GM20000 (cell line): ENCODE measurements at regions not wholly inside any gene's neighbourhood (a gene's known extent, or its start where the extent isn't known, plus 50 kb on each side); places are given as distances from the start of the nearest gene placed in this dataset.

ENCODE experiments used
- DNase-seq: peaks from one replicate; pipeline ENCODE4 v3.0.0; 2012; ENCODE audit warnings: low spot score
- TF ChIP-seq, protein P1 (sequence below): IDR thresholded peaks from 2 replicates; pipeline ENCODE4 v1.5.1; 2012; ENCODE audit warnings: mild to moderate bottlenecking, control low read depth; ENCODE audit errors: extremely low read depth, missing control alignments

DNA sequence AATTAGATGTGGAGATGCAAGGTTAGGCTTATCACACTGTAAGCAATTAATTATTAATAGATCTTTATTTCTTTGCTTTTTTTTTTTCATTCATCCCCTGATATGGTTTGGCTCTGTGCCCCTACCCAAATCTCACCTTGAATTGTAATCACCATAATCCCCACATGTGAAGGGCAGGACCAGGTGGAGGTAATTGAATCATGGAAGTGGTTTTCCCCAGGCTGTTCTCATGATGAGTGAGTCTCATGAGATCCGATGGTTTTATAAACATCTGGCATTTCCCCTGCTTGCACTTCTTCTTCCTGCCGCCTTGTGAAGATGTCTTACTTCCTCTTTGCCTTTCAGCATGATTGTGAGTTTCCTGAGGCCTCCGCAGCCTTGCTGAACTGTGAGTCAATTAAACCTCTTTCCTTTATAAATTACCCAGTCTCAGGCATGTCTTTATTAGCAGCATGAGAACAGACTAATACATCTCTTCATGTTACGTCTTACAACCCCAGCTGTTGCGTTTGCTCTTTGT lies 333.8 kb downstream of the CDH26 start:
- TF ChIP-seq, protein P1, sequence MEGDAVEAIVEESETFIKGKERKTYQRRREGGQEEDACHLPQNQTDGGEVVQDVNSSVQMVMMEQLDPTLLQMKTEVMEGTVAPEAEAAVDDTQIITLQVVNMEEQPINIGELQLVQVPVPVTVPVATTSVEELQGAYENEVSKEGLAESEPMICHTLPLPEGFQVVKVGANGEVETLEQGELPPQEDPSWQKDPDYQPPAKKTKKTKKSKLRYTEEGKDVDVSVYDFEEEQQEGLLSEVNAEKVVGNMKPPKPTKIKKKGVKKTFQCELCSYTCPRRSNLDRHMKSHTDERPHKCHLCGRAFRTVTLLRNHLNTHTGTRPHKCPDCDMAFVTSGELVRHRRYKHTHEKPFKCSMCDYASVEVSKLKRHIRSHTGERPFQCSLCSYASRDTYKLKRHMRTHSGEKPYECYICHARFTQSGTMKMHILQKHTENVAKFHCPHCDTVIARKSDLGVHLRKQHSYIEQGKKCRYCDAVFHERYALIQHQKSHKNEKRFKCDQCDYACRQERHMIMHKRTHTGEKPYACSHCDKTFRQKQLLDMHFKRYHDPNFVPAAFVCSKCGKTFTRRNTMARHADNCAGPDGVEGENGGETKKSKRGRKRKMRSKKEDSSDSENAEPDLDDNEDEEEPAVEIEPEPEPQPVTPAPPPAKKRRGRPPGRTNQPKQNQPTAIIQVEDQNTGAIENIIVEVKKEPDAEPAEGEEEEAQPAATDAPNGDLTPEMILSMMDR = no peak
- no peak for DNase-seq

DNA sequence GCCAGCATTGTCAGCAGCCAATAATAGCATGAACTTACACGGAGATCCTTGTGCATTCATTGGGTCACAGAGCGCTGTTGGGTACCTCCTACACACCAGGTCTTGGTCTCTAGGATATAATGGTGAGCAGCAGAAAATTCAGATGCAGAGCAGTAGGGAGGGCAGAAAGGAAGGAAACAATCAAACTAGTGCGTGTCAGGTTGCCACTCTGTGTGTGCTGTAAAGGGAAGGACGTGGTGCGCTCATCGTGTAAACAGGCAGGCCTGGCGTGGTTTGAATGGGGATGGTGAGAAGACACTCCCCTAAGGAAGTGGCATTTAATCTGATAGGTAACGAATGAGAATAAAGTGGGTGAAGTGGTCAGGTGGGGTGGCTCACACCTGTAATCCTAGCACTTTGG lies 336.4 kb downstream of the CDH26 start:
- TF ChIP-seq, protein P1 = no peak

DNA sequence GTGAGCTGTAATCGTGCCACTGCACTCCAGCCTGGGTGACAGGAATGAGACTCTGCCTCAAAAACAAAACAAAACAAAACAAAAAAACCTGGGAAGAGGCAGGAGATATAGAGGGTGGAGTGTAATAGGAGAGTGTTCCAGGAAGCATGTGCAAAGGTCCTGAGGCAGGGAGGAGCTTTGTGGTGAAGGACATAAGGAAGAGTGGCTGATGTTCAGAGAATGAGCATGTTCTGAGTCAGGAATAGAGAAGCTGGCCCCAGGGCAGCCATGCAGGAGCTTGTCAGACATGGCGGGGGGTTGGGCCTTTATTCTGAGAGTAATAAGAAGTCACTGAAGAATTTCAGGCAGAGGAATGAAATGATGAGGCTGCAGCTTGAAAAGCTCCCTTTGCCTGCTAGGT lies 337.0 kb downstream of the CDH26 start:
- TF ChIP-seq, protein P1 = no peak
- DNase-seq = no peak

More for the DNA sequence above, 336.4 kb downstream of the CDH26 start:
- no peak for DNase-seq

DNA sequence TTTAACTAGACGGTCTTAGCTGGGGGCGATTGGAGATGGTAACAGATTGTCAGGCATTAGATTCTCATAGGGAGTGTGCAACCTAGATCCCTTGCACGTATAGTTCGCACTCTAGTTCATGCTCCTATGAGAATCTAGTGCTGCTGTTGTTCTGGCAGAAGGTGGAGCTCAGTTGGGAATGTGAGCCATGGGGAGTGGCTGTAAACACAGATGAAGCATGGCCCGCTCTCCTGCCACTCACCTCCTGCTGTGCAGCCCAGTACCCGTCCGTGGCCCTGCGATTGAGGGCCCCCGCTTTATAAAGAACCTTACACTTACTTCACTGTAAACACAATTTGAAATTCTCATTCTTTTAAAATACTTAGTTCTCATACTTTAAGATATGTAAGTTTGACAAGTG lies 339.4 kb downstream of the CDH26 start:
- no peak for DNase-seq
- TF ChIP-seq, protein P1 = no peak

DNA sequence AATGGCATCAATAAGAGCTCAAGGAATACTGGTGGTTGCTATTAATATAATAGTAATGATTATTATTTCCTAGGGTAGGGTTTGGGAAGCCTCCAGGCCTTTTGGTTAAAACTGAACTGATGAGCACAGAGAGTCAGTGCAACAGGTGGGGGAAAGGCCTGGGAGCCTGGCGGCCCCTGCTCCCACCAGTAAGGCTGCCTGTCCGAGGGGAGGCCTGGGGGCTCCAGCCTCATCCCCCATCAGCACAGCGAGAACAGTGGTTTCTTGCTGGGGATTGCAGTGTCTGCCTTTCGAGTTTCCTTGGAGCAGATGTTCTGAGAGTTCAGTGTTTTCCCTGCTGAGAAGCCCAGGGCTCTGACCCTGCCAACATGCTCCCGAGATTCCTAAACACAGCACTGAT lies 340.4 kb downstream of the CDH26 start:
- TF ChIP-seq, protein P1 = no peak
- no peak for DNase-seq

DNA sequence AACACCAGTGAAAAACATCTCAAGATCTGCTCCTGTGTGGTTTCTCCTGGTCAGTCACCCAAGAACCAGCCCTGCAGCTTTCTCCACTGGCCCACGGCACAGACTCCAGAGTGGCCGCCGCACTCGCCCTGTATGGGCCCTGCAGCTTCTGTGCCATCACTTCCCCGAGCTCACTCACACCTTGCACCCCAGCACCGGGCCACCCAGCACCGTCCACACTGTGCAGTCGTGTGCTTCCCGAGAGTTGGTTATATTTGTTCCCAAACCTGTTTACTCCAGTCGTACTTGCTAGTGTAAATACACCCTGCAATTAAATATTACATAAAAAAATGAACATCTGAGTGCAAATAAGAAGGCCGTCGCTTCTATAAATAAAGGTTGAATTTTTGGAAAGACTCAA lies 341.7 kb downstream of the CDH26 start:
- DNase-seq = no peak
- TF ChIP-seq, protein P1 = no peak

DNA sequence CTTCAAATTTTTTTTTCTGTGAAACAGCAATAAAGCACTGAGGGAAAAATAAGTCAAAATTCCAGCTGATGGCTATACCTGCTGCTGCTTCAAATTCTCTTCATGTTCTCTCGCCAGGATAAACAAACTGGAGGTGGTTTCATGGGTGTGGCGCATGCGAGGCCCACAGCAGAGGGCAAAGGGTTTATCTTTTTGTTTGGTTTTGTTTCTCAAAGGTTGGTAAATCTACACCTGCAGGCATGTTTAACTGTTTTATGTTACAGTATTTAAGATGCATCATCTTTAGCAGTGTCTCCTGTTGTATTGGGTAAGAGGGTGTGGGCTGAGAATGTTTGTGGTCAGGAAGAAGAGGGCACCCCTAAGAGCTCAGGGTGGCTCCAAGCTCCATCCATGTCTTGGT lies 342.2 kb downstream of the CDH26 start:
- TF ChIP-seq, protein P1 = no peak
- no peak for DNase-seq

DNA sequence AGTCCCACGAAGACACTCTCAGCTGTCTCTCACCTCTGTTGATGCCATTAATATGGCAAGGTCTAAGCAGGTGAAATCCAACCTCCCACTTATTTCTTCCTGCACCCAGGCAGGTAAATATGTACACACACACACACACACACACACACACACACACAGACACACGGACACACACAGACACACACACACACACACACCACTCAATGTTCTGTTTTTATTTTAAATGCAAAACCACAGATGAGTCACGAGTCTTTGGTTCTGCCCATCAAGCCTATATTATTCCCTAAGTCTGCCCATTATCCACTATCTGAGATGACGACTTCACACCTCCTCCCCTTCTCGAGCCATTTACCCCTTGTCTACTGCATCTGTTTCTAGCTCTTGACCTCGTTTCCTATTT lies 344.7 kb downstream of the CDH26 start:
- no peak for DNase-seq
- TF ChIP-seq, protein P1 = no peak
